OCI-LY3 (cell line): ENCODE measurements at regions not wholly inside any gene's neighbourhood (a gene's known extent, or its start where the extent isn't known, plus 50 kb on each side); places are given as distances from the start of the nearest gene placed in this dataset.
"Not testable (repeated sequence)": the region's sequence is repeated elsewhere in the genome, so short reads cannot be mapped to it uniquely, and the experiment has no call there.

Source experiments
- H2AFZ ChIP-seq: fragments of 200-600, 300-600 bp; shearing (Covaris generic); 2 replicates; pipeline ENCODE4 v1.6.0; 2014; ENCODE audit warnings: antibody characterized with exemption, low read depth, low read length
- H3K27ac ChIP-seq: fragments of 200-600, 300-600 bp; sonication (generic); 2 replicates; pipeline ENCODE4 v1.5.1; 2014; ENCODE audit warnings: mild to moderate bottlenecking, low read length, moderate library complexity, mixed read lengths
- H3K27me3 ChIP-seq: fragments of 200-600, 300-600 bp; sonication (generic); 2 replicates; pipeline ENCODE4 v1.6.1; 2014; ENCODE audit warnings: low read depth, low read length, mixed read lengths
- H3K36me3 ChIP-seq: fragments of 200-600, 300-600 bp; sonication (generic); replicated peaks from 2 replicates; pipeline ENCODE3; 2014; ENCODE audit warnings: low read depth, low read length, mixed read lengths
- H3K4me1 ChIP-seq: fragments of 300-600, 200-600 bp; sonication (generic); 2 replicates; pipeline ENCODE4 v1.6.1; 2014; ENCODE audit warnings: low read length, mixed read lengths
- H3K4me2 ChIP-seq: fragments of 200-600, 300-600 bp; sonication (generic); 2 replicates; pipeline ENCODE4 v1.6.1; 2014; ENCODE audit warnings: low read length, mixed read lengths
- H3K4me3 ChIP-seq: fragments of 300-600, 200-600 bp; sonication (generic); 2 replicates; pipeline ENCODE4 v1.5.1; 2014; ENCODE audit warnings: antibody characterized with exemption, mild to moderate bottlenecking, low read length, moderate library complexity
- H3K79me2 ChIP-seq: fragments of 300-600, 200-600 bp; shearing (Covaris generic); 2 replicates; pipeline ENCODE4 v1.6.1; 2014; ENCODE audit warnings: mild to moderate bottlenecking, low read length, mixed read lengths
- H3K9ac ChIP-seq: fragments of 300-600, 200-600 bp; shearing (Covaris generic); 2 replicates; pipeline ENCODE4 v1.6.0; 2014; ENCODE audit warnings: mild to moderate bottlenecking, low read length, moderate library complexity
- H3K9me3 ChIP-seq: fragments of 200-600, 300-600 bp; shearing (Covaris generic); 2 replicates; pipeline ENCODE4 v1.6.1; 2014; ENCODE audit warnings: low read length, mixed read lengths; ENCODE audit not compliant: insufficient read depth
- H4K20me1 ChIP-seq: fragments of 200-600, 300-600 bp; sonication (generic); 2 replicates; pipeline ENCODE4 v1.6.1; 2016; ENCODE audit warnings: low read length, mixed read lengths; ENCODE audit not compliant: insufficient read depth
- EZH2phosphoT487 ChIP-seq: fragments of 200-600 bp; shearing (Covaris generic); IDR thresholded peaks from 2 replicates; pipeline ENCODE4 v1.6.1; 2018; ENCODE audit warnings: antibody characterized with exemption, mixed run types, low read depth
- TF ChIP-seq, protein P1 (sequence below): fragments of 200-600, 300-600 bp; sonication (generic); IDR thresholded peaks from 2 replicates; pipeline ENCODE4 v1.5.1; 2014; ENCODE audit warnings: antibody characterized with exemption, low read length, low read depth

GRCh38 chrX:821327-822107 is 190.9 kb downstream of the SHOX start:
- H3K4me3 ChIP-seq: no peak overlapping the region
- H3K9ac ChIP-seq: no peak overlapping the region
- TF ChIP-seq, protein P1, sequence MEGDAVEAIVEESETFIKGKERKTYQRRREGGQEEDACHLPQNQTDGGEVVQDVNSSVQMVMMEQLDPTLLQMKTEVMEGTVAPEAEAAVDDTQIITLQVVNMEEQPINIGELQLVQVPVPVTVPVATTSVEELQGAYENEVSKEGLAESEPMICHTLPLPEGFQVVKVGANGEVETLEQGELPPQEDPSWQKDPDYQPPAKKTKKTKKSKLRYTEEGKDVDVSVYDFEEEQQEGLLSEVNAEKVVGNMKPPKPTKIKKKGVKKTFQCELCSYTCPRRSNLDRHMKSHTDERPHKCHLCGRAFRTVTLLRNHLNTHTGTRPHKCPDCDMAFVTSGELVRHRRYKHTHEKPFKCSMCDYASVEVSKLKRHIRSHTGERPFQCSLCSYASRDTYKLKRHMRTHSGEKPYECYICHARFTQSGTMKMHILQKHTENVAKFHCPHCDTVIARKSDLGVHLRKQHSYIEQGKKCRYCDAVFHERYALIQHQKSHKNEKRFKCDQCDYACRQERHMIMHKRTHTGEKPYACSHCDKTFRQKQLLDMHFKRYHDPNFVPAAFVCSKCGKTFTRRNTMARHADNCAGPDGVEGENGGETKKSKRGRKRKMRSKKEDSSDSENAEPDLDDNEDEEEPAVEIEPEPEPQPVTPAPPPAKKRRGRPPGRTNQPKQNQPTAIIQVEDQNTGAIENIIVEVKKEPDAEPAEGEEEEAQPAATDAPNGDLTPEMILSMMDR: no peak
- TF ChIP-seq EZH2phosphoT487: no peak
- H3K4me2 ChIP-seq: no peak overlapping the region
- no peaks in the 10 kb centered on the region for H3K36me3 ChIP-seq
- H3K27me3 ChIP-seq: no peaks in the 10 kb centered on the region
- H2AFZ ChIP-seq: no peak overlapping the region
- no peaks in the 10 kb centered on the region for H4K20me1 ChIP-seq
- H3K9me3 ChIP-seq: no peaks in the 10 kb centered on the region
- no peak overlapping the region for H3K27ac ChIP-seq
- H3K4me1 ChIP-seq: no peaks in the 10 kb centered on the region
- no peaks in the 10 kb centered on the region for H3K79me2 ChIP-seq

- no peaks in the 10 kb centered on the region for H3K27me3 ChIP-seq
- H3K9me3 ChIP-seq: no peaks in the 10 kb centered on the region
- no peak for TF ChIP-seq EZH2phosphoT487
- TF ChIP-seq, protein P1: no peak
- H2AFZ ChIP-seq: no peak overlapping the region
- H3K27ac ChIP-seq: no peak overlapping the region
- no peak overlapping the region for H3K4me2 ChIP-seq
- no peaks in the 10 kb centered on the region for H3K36me3 ChIP-seq
- no peaks in the 10 kb centered on the region for H3K79me2 ChIP-seq
- no peak overlapping the region for H3K9ac ChIP-seq
- no peaks in the 10 kb centered on the region for H3K4me1 ChIP-seq
- H3K4me3 ChIP-seq: no peak overlapping the region
- no peaks in the 10 kb centered on the region for H4K20me1 ChIP-seq
Measured at GRCh38 chrX:819684-820083, 189.1 kb downstream of the SHOX start.

GRCh38 chrX:817759-818300 is 187.2 kb downstream of the SHOX start:
- Histone ChIP-seq H2AFZ (no peak overlapping the region), H3K27ac (no peak overlapping the region), H3K9me3 (no peaks in the 10 kb centered on the region), H3K4me3 (no peak overlapping the region), H3K4me2 (no peak overlapping the region), H3K4me1 (no peaks in the 10 kb centered on the region), H4K20me1 (no peaks in the 10 kb centered on the region), H3K36me3 (no peaks in the 10 kb centered on the region), H3K79me2 (no peaks in the 10 kb centered on the region), H3K9ac (no peak overlapping the region), H3K27me3 (no peaks in the 10 kb centered on the region)
- TF ChIP-seq EZH2phosphoT487: no peak
- TF ChIP-seq, protein P1: no peak

DNA sequence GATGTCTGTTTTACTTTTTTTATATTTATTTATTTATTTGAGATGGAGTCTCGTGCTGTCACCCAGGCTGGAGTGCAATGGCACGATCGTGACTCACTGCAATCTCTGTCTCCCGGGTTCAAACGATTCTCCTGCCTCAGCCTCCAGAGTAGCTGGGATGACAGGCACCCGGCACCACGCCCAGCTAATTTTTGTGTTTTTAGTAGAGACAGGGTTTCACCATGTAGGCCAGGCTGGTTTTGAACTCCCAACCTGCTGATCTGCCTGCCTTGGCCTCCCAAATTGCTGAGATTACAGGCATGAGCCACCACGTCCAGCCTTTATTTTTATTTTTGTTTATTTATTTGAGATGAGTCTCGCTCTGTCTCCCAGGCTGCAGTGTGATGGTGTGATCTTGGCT is 186.6 kb downstream of the SHOX start:
- H4K20me1 ChIP-seq, H3K36me3 ChIP-seq, H3K27ac ChIP-seq, H3K9ac ChIP-seq, H3K79me2 ChIP-seq, H3K4me1 ChIP-seq, H3K27me3 ChIP-seq, H3K4me3 ChIP-seq, H3K4me2 ChIP-seq, H3K9me3 ChIP-seq, H2AFZ ChIP-seq: not testable (repeated sequence)
